ENCODE measurements at regions not wholly inside any gene's neighbourhood (a gene's known extent, or its start where the extent isn't known, plus 50 kb on each side); places are given as distances from the start of the nearest gene placed in this dataset.

DNA sequence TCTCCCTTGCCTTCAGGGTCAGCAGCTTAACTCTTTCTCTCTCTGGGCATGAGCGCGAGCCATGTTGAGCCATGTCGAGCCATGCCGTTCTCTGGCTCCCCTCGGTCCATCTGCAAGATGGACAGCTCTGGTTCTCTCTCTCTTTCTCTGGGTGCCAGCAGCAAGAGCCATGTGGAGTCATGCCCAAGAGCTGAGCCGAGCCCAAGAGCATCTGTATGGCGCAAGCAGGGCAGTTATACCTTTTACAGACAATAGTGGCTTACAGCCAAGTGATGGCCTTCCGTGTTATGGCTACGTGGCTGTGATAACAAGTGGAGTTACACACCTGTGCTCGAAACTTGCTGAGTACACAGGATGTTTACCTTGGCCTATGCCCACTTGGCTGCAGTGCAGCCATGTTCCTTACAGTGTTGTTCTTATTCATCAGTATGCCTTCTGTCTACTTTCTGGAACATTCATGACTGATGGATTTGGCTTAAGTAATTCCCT is 327.7 kb downstream of the GLRX3 start:
- TF ChIP-seq CTCF (IDR thresholded peaks at IDR 0.05 in 4 of 5, conservative IDR thresholded peaks at IDR 0.05 in 1 of 5), result no peak
- TF ChIP-seq POLR2A (IDR thresholded peaks at IDR 0.05), result no peak
